NCI-H2029 treated with DMSO at 0.1 percent for 48 hours (cell line): ENCODE measurements at regions not wholly inside any gene's neighbourhood (a gene's known extent, or its start where the extent isn't known, plus 50 kb on each side); places are given as distances from the start of the nearest gene placed in this dataset.

Experiments used
- DNase-seq: peaks from one replicate; lab custom pipeline; 2025; lab: John Stamatoyannopoulos, UW

- DNase-seq, result no peak
These were observed 417.2 kb downstream of the TTLL7 start for GRCh38 chr1:83581747-83582146.

GRCh38 chr1:83574791-83575190 is 424.1 kb downstream of the TTLL7 start:
- DNase-seq, result no peak

- no peak for DNase-seq
These were observed 425.2 kb downstream of the TTLL7 start for GRCh38 chr1:83573776-83574175.

- no peak for DNase-seq
These were observed 427.4 kb downstream of the TTLL7 start for GRCh38 chr1:83571536-83571935.

GRCh38 chr1:83561346-83561745 is 437.6 kb downstream of the TTLL7 start:
- DNase-seq, result no peak

GRCh38 chr1:83559129-83559840 is 439.6 kb downstream of the TTLL7 start:
- DNase-seq, result no peak

- DNase-seq, result no peak
These were observed 443.1 kb downstream of the TTLL7 start for GRCh38 chr1:83555871-83556270.

GRCh38 chr1:83554174-83554573 is 444.8 kb downstream of the TTLL7 start:
- DNase-seq, result no peak

GRCh38 chr1:83552820-83553219 is 446.1 kb downstream of the TTLL7 start:
- DNase-seq, result no peak

- DNase-seq, result no peak
These were observed 450.6 kb downstream of the TTLL7 start for GRCh38 chr1:83548311-83548710.

GRCh38 chr1:83547901-83548300 is 451.0 kb downstream of the TTLL7 start:
- DNase-seq, result no peak

GRCh38 chr1:83546874-83547273 is 452.1 kb downstream of the TTLL7 start:
- no peak for DNase-seq

GRCh38 chr1:83545066-83545862 is 453.7 kb downstream of the TTLL7 start:
- DNase-seq, result no peak

GRCh38 chr1:83543222-83543973 is 455.5 kb downstream of the TTLL7 start:
- DNase-seq, result no peak

GRCh38 chr1:83531521-83532309 is 467.2 kb downstream of the TTLL7 start:
- DNase-seq, result no peak

GRCh38 chr1:83530506-83530905 is 468.4 kb downstream of the TTLL7 start:
- no peak for DNase-seq

- no peak for DNase-seq
These were observed 470.9 kb downstream of the TTLL7 start for GRCh38 chr1:83527987-83528386.

- DNase-seq, result no peak
These were observed 478.1 kb downstream of the TTLL7 start for GRCh38 chr1:83520797-83521196.

- no peak for DNase-seq
These were observed 482.6 kb downstream of the TTLL7 start for GRCh38 chr1:83516369-83516768.

GRCh38 chr1:83515578-83516154 is 483.3 kb downstream of the TTLL7 start:
- DNase-seq, result no peak

GRCh38 chr1:83512373-83513193 is 486.3 kb downstream of the TTLL7 start:
- DNase-seq, result no peak
